ENCODE measurements at regions not wholly inside any gene's neighbourhood (a gene's known extent, or its start where the extent isn't known, plus 50 kb on each side); places are given as distances from the start of the nearest gene placed in this dataset.

- Histone ChIP-seq H3K4me3 (ENCODE audit: low read length in 2 of 2) (no peak overlapping the region), H3K36me3 (ENCODE audit: insufficient read depth, low read length) (no peaks in the 10 kb centered on the region), H3K27me3 (ENCODE audit: insufficient read depth, low read length) (no peaks in the 10 kb centered on the region), H3K9me3 (ENCODE audit: control insufficient read depth in 1 of 2, low read length in 2 of 2) (no peaks in the 10 kb centered on the region), H3K4me1 (ENCODE audit: insufficient read depth, low read length) (no peaks in the 10 kb centered on the region), H3K27ac (ENCODE audit: low read depth, low read length) (no peak overlapping the region)
- no peak for DNase-seq
- H3K27me3 Mint-ChIP-seq, result peaks cover 4% of the 10 kb centered on the region in 2 donors
- ChIA-PET CTCF (ENCODE audit: partially characterized antibody) (no interaction called here), POLR2A (ENCODE audit: partially characterized antibody) (no interaction called here)
- H3K4me3 Mint-ChIP-seq, result no peak overlapping the region
- intact Hi-C loops (cut with micrococcal nuclease), result no loop called here
- H3K9me3 Mint-ChIP-seq, result peaks cover 0 to 11% (median 0%) of the 10 kb centered on the region in 8 donors
- no peaks in the 10 kb centered on the region for H3K4me1 Mint-ChIP-seq
- no peak overlapping the region for H3K27ac Mint-ChIP-seq
- H3K36me3 Mint-ChIP-seq, result no peaks in the 10 kb centered on the region
Observed at GRCh38 chr5:62791059-62791458, 212.4 kb downstream of the LRRC70 start.

GRCh38 chr5:62790348-62790747 lies 211.7 kb downstream of the LRRC70 start:
- Histone ChIP-seq H3K27ac (ENCODE audit: low read depth, low read length) (no peak overlapping the region), H3K4me1 (ENCODE audit: insufficient read depth, low read length) (no peaks in the 10 kb centered on the region), H3K27me3 (ENCODE audit: insufficient read depth, low read length) (no peaks in the 10 kb centered on the region), H3K36me3 (ENCODE audit: insufficient read depth, low read length) (no peaks in the 10 kb centered on the region), H3K4me3 (ENCODE audit: low read length in 2 of 2) (no peak overlapping the region), H3K9me3 (ENCODE audit: control insufficient read depth in 1 of 2, low read length in 2 of 2) (no peaks in the 10 kb centered on the region)
- intact Hi-C loops (cut with micrococcal nuclease), result no loop called here
- no peak overlapping the region for H3K4me3 Mint-ChIP-seq
- H3K36me3 Mint-ChIP-seq, result no peaks in the 10 kb centered on the region
- peaks cover 4% of the 10 kb centered on the region in 2 donors for H3K27me3 Mint-ChIP-seq
- POLR2A ChIA-PET (ENCODE audit: partially characterized antibody), result no interaction called here
- no peaks in the 10 kb centered on the region for H3K4me1 Mint-ChIP-seq
- DNase-seq, result no peak
- CTCF ChIA-PET (ENCODE audit: partially characterized antibody), result no interaction called here
- H3K27ac Mint-ChIP-seq, result no peak overlapping the region
- H3K9me3 Mint-ChIP-seq, result peaks cover 0 to 5% (median 0%) of the 10 kb centered on the region in 8 donors

- CTCF ChIA-PET (ENCODE audit: partially characterized antibody), result interaction anchor here (1.3 kb wide), 1 partner anchor 8 kb away, joined by 3 read pairs; no protein-coding TSS in a partner anchor
- Mint-ChIP-seq H3K27me3 (peaks cover 2 to 4% of the 10 kb centered on the region in 2 donors), H3K36me3 (no peaks in the 10 kb centered on the region), H3K27ac (no peak overlapping the region), H3K4me3 (no peak overlapping the region), H3K9me3 (no peaks in the 10 kb centered on the region), H3K4me1 (no peaks in the 10 kb centered on the region)
- Histone ChIP-seq H3K36me3 (ENCODE audit: insufficient read depth, low read length) (no peaks in the 10 kb centered on the region), H3K9me3 (ENCODE audit: control insufficient read depth in 1 of 2, low read length in 2 of 2) (no peaks in the 10 kb centered on the region), H3K27ac (ENCODE audit: low read depth, low read length) (no peak overlapping the region), H3K4me1 (ENCODE audit: insufficient read depth, low read length) (no peaks in the 10 kb centered on the region), H3K4me3 (ENCODE audit: low read length in 2 of 2) (no peak overlapping the region), H3K27me3 (ENCODE audit: insufficient read depth, low read length) (no peaks in the 10 kb centered on the region)
- POLR2A ChIA-PET (ENCODE audit: partially characterized antibody), result no interaction called here
- intact Hi-C loops (cut with micrococcal nuclease), result no loop called here
- no peak for DNase-seq
Observed at GRCh38 chr5:62786099-62786498, 207.5 kb downstream of the LRRC70 start.

DNA sequence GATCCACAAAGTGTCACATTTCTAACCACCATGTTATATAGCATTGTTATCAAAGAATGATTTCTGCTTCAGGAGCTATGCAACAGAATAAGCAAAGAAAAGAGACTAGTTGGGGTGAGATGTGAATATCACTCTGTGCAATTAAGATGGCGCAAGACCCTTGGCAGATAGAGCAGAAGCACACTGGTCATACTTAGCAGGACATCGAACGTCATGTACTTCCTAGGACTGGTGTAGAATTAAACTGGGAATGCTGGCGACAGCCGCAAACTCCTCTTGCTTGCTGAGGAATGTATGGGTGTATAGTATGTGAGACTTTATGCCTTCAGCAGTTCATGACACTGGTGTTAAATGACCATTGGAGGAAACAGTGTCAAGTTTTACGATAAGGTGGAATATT lies 207.0 kb downstream of the LRRC70 start:
- intact Hi-C loops (cut with micrococcal nuclease), result no loop called here
- ChIA-PET CTCF (ENCODE audit: partially characterized antibody) (interaction anchor here (1.3 kb wide), 1 partner anchor 9 kb away, joined by 3 read pairs; no protein-coding TSS in a partner anchor), POLR2A (ENCODE audit: partially characterized antibody) (no interaction called here)
- Mint-ChIP-seq H3K4me1 (no peaks in the 10 kb centered on the region), H3K27me3 (peaks cover 2 to 4% of the 10 kb centered on the region in 2 donors), H3K4me3 (no peak overlapping the region), H3K36me3 (no peaks in the 10 kb centered on the region), H3K9me3 (no peaks in the 10 kb centered on the region), H3K27ac (no peak overlapping the region)
- H3K27me3 ChIP-seq (ENCODE audit: insufficient read depth, low read length), result no peaks in the 10 kb centered on the region
- no peak overlapping the region for H3K4me3 ChIP-seq (ENCODE audit: low read length in 2 of 2)
- no peak overlapping the region for H3K27ac ChIP-seq (ENCODE audit: low read depth, low read length)
- H3K4me1 ChIP-seq (ENCODE audit: insufficient read depth, low read length), result no peaks in the 10 kb centered on the region
- no peak for DNase-seq
- H3K36me3 ChIP-seq (ENCODE audit: insufficient read depth, low read length), result no peaks in the 10 kb centered on the region
- no peaks in the 10 kb centered on the region for H3K9me3 ChIP-seq (ENCODE audit: control insufficient read depth in 1 of 2, low read length in 2 of 2)

- no peak overlapping the region for H3K27ac Mint-ChIP-seq
- POLR2A ChIA-PET (ENCODE audit: partially characterized antibody), result no interaction called here
- peaks cover 0 to 1% of the 10 kb centered on the region in 2 donors for H3K27me3 Mint-ChIP-seq
- Histone ChIP-seq H3K4me3 (ENCODE audit: low read length in 2 of 2) (no peak overlapping the region), H3K36me3 (ENCODE audit: insufficient read depth, low read length) (no peaks in the 10 kb centered on the region), H3K27ac (ENCODE audit: low read depth, low read length) (no peak overlapping the region), H3K9me3 (ENCODE audit: control insufficient read depth in 1 of 2, low read length in 2 of 2) (no peaks in the 10 kb centered on the region), H3K27me3 (ENCODE audit: insufficient read depth, low read length) (no peaks in the 10 kb centered on the region), H3K4me1 (ENCODE audit: insufficient read depth, low read length) (no peaks in the 10 kb centered on the region)
- no peaks in the 10 kb centered on the region for H3K9me3 Mint-ChIP-seq
- H3K36me3 Mint-ChIP-seq, result no peaks in the 10 kb centered on the region
- H3K4me1 Mint-ChIP-seq, result no peaks in the 10 kb centered on the region
- no peak for DNase-seq
- intact Hi-C loops (cut with micrococcal nuclease), result no loop called here
- no peak overlapping the region for H3K4me3 Mint-ChIP-seq
- CTCF ChIA-PET (ENCODE audit: partially characterized antibody), result interaction anchor here (1.0 kb wide), 1 partner anchor 11 kb away, joined by 4 read pairs; no protein-coding TSS in a partner anchor
Observed at GRCh38 chr5:62783374-62784057, 204.9 kb downstream of the LRRC70 start.

GRCh38 chr5:62780888-62781287 lies 202.3 kb downstream of the LRRC70 start:
- no peak for DNase-seq
- Histone ChIP-seq H3K27ac (ENCODE audit: low read depth, low read length) (no peak overlapping the region), H3K4me1 (ENCODE audit: insufficient read depth, low read length) (no peaks in the 10 kb centered on the region), H3K9me3 (ENCODE audit: control insufficient read depth in 1 of 2, low read length in 2 of 2) (no peaks in the 10 kb centered on the region), H3K36me3 (ENCODE audit: insufficient read depth, low read length) (no peaks in the 10 kb centered on the region), H3K4me3 (ENCODE audit: low read length in 2 of 2) (no peak overlapping the region), H3K27me3 (ENCODE audit: insufficient read depth, low read length) (no peaks in the 10 kb centered on the region)
- intact Hi-C loops (cut with micrococcal nuclease), result no loop called here
- Mint-ChIP-seq H3K9me3 (no peaks in the 10 kb centered on the region), H3K4me3 (no peak overlapping the region), H3K27ac (no peak overlapping the region), H3K27me3 (no peaks in the 10 kb centered on the region), H3K36me3 (no peaks in the 10 kb centered on the region), H3K4me1 (no peaks in the 10 kb centered on the region)
- CTCF ChIA-PET (ENCODE audit: partially characterized antibody), result interaction anchor here (0.8 to 3.5 kb wide), 3 partner anchors 11 to 321 kb away, joined by 3 to 12 read pairs (median 5); no protein-coding TSS in a partner anchor
- POLR2A ChIA-PET (ENCODE audit: partially characterized antibody), result no interaction called here

- Histone ChIP-seq H3K9me3 (ENCODE audit: control insufficient read depth in 1 of 2, low read length in 2 of 2) (no peaks in the 10 kb centered on the region), H3K27ac (ENCODE audit: low read depth, low read length) (no peak overlapping the region), H3K4me1 (ENCODE audit: insufficient read depth, low read length) (no peaks in the 10 kb centered on the region), H3K4me3 (ENCODE audit: low read length in 2 of 2) (no peak overlapping the region), H3K36me3 (ENCODE audit: insufficient read depth, low read length) (no peaks in the 10 kb centered on the region), H3K27me3 (ENCODE audit: insufficient read depth, low read length) (no peaks in the 10 kb centered on the region)
- DNase-seq, result no peak
- Mint-ChIP-seq H3K27ac (peak overlapping the region in 1 of 7 donors; percentile 8), H3K27me3 (no peaks in the 10 kb centered on the region), H3K36me3 (no peaks in the 10 kb centered on the region), H3K9me3 (no peaks in the 10 kb centered on the region), H3K4me3 (peak overlapping the region in 1 of 8 donors; percentile 41), H3K4me1 (no peaks in the 10 kb centered on the region)
- POLR2A ChIA-PET (ENCODE audit: partially characterized antibody), result no interaction called here
- CTCF ChIA-PET (ENCODE audit: partially characterized antibody), result interaction anchor here (0.7 to 3.5 kb wide), 3 partner anchors 11 to 320 kb away, joined by 3 to 12 read pairs (median 5); no protein-coding TSS in a partner anchor
- intact Hi-C loops (cut with micrococcal nuclease), result no loop called here
Observed at GRCh38 chr5:62780230-62780629, 201.6 kb downstream of the LRRC70 start.

Data from CD4-positive, alpha-beta memory T cell (primary cell).